CD4-positive, alpha-beta T cell (primary cell): ENCODE measurements at regions not wholly inside any gene's neighbourhood (a gene's known extent, or its start where the extent isn't known, plus 50 kb on each side); places are given as distances from the start of the nearest gene placed in this dataset.

Experiments
- ATAC-seq: fragments of 200-7000 bp; cut with Tn5 transposase; one replicate; pipeline ENCODE4 v1.10.0; 2022; ENCODE audit warnings: mild to moderate bottlenecking; ENCODE audit not compliant: poor library complexity
- CTCF ChIA-PET: fragments of 350-600 bp; sonication (Branson Sonifier 250); formaldehyde crosslinking; loops from one replicate; lab custom pipeline; 2021; ENCODE audit warnings: antibody characterized with exemption, inconsistent platforms; lab: Charles Lee
- POLR2A ChIA-PET: fragments of 350-600 bp; sonication (Branson Sonifier 250); formaldehyde crosslinking; loops from one replicate; lab custom pipeline; 2021; ENCODE audit warnings: antibody characterized with exemption, inconsistent platforms; lab: Charles Lee
- DNase-seq, 14 experiments: peaks; one replicate each; pipeline ENCODE4 v3.0.0-alpha.2; 2013 to 2020; ENCODE audit warnings: mixed read lengths in 2 of 14
- H3K27ac ChIP-seq, 2 donors: one replicate each; pipeline versions ENCODE4 v1.5.1 to v1.7.0; 2013; ENCODE audit warnings: low read length in 2 of 2, low read depth in 1 of 2, mild to moderate bottlenecking in 1 of 2
- H3K27me3 ChIP-seq, 2 experiments: 1 replicate in 1 of 2; 2 replicates in 1 of 2; pipeline versions ENCODE4 v1.6.1 to v1.7.0; 2013; ENCODE audit warnings: low read length in 2 of 2, control low read depth in 1 of 2, mild to moderate bottlenecking in 1 of 2, moderate library complexity in 1 of 2; ENCODE audit not compliant: insufficient read depth in 2 of 2, control insufficient read depth in 1 of 2
- H3K36me3 ChIP-seq: one replicate; pipeline ENCODE4 v1.6.1; 2013; ENCODE audit warnings: low read length, control low read depth; ENCODE audit not compliant: insufficient read depth
- H3K4me1 ChIP-seq: one replicate; pipeline ENCODE4 v1.6.1; 2013; ENCODE audit warnings: low read length, control low read depth; ENCODE audit not compliant: insufficient read depth
- H3K4me3 ChIP-seq: one replicate; pipeline ENCODE4 v1.5.1; 2013; ENCODE audit warnings: mild to moderate bottlenecking, low read length, moderate library complexity
- H3K9me3 ChIP-seq, 2 experiments: 1 replicate in 1 of 2; 2 replicates in 1 of 2; pipeline versions ENCODE4 v1.6.1 to v1.7.0; 2013; ENCODE audit warnings: low read length in 2 of 2, mild to moderate bottlenecking in 2 of 2, control low read depth in 1 of 2, moderate library complexity in 1 of 2; ENCODE audit not compliant: control insufficient read depth in 1 of 2, insufficient read depth in 1 of 2
- H3K27ac Mint-ChIP-seq: one replicate; pipeline ENCODE4 v1.8.0; 2020; ENCODE audit warnings: mixed read lengths
- H3K27me3 Mint-ChIP-seq: one replicate; pipeline ENCODE4 v1.8.0; 2021; ENCODE audit warnings: mixed read lengths
- H3K36me3 Mint-ChIP-seq: one replicate; pipeline ENCODE4 v1.8.0; 2021; ENCODE audit warnings: low read depth, mixed read lengths
- H3K4me1 Mint-ChIP-seq: one replicate; pipeline ENCODE4 v1.8.0; 2021; ENCODE audit warnings: low read depth, mixed read lengths
- H3K4me3 Mint-ChIP-seq: one replicate; pipeline ENCODE4 v1.8.0; 2020; ENCODE audit warnings: mild to moderate bottlenecking, mixed read lengths
- H3K9me3 Mint-ChIP-seq: one replicate; pipeline ENCODE4 v1.8.0; 2020; ENCODE audit warnings: mixed read lengths
- CTCF ChIP-seq: fragments of 200-600 bp; IDR thresholded peaks from one replicate; pipeline ENCODE4 v1.8.0; 2022; ENCODE audit warnings: antibody characterized with exemption, mild to moderate bottlenecking
- intact Hi-C, 2 experiments: fragments of 100-400 bp; cut with DNase I in 1 of 2; cut with micrococcal nuclease in 1 of 2; formaldehyde crosslinking; loops; one replicate each; pipeline versions ENCODE4 v1.15.1 to v1.9.0; 2023 to 2025; cut with DNase I, micrococcal nuclease

- ChIA-PET CTCF (no interaction called here), POLR2A (no interaction called here)
- H3K9me3 Mint-ChIP-seq = peaks cover 2% of the 10 kb centered on the region
- H3K36me3 Mint-ChIP-seq = no peaks in the 10 kb centered on the region
- H3K27ac Mint-ChIP-seq = no peak overlapping the region
- H3K4me1 ChIP-seq = no peaks in the 10 kb centered on the region
- no peak overlapping the region for H3K4me3 Mint-ChIP-seq
- no peaks in the 10 kb centered on the region for H3K27me3 ChIP-seq
- H3K9me3 ChIP-seq = peaks cover 0 to 78% of the 10 kb centered on the region in 2 experiments
- no peak for ATAC-seq
- no peak for TF ChIP-seq CTCF
- H3K4me1 Mint-ChIP-seq = no peaks in the 10 kb centered on the region
- no peak for DNase-seq
- H3K27ac ChIP-seq = no peak overlapping the region
- no peaks in the 10 kb centered on the region for H3K36me3 ChIP-seq
- H3K4me3 ChIP-seq = no peak overlapping the region
- H3K27me3 Mint-ChIP-seq = no peaks in the 10 kb centered on the region
- intact Hi-C loops = no loop called here
Observed at GRCh38 chr5:3026651-3027050, 275.2 kb upstream of the IRX2 start.

GRCh38 chr5:3026099-3026498 is 274.6 kb upstream of the IRX2 start:
- DNase-seq (no peak), ATAC-seq (no peak)
- no peaks in the 10 kb centered on the region for H3K4me1 ChIP-seq
- peaks cover 0 to 72% of the 10 kb centered on the region in 2 experiments for H3K9me3 ChIP-seq
- H3K36me3 ChIP-seq = no peaks in the 10 kb centered on the region
- Mint-ChIP-seq H3K36me3 (no peaks in the 10 kb centered on the region), H3K27me3 (no peaks in the 10 kb centered on the region), H3K27ac (no peak overlapping the region), H3K4me3 (no peak overlapping the region), H3K4me1 (no peaks in the 10 kb centered on the region), H3K9me3 (peaks cover 2% of the 10 kb centered on the region)
- POLR2A ChIA-PET = no interaction called here
- no peak for TF ChIP-seq CTCF
- intact Hi-C loops = no loop called here
- no peak overlapping the region for H3K4me3 ChIP-seq
- no peak overlapping the region for H3K27ac ChIP-seq
- H3K27me3 ChIP-seq = no peaks in the 10 kb centered on the region
- CTCF ChIA-PET = no interaction called here

GRCh38 chr5:3025392-3025791 is 273.9 kb upstream of the IRX2 start:
- no peak overlapping the region for H3K4me3 ChIP-seq
- ChIA-PET CTCF (no interaction called here), POLR2A (no interaction called here)
- no peak for DNase-seq
- Mint-ChIP-seq H3K27ac (no peak overlapping the region), H3K4me3 (no peak overlapping the region), H3K9me3 (peaks cover 2% of the 10 kb centered on the region), H3K4me1 (no peaks in the 10 kb centered on the region), H3K36me3 (no peaks in the 10 kb centered on the region), H3K27me3 (no peaks in the 10 kb centered on the region)
- no peak for TF ChIP-seq CTCF
- peaks cover 0 to 70% of the 10 kb centered on the region in 2 experiments for H3K9me3 ChIP-seq
- intact Hi-C loops = no loop called here
- no peaks in the 10 kb centered on the region for H3K27me3 ChIP-seq
- no peak for ATAC-seq
- H3K36me3 ChIP-seq = no peaks in the 10 kb centered on the region
- H3K4me1 ChIP-seq = no peaks in the 10 kb centered on the region
- no peak overlapping the region for H3K27ac ChIP-seq
